OCI-LY7 (cell line): ENCODE measurements at regions not wholly inside any gene's neighbourhood (a gene's known extent, or its start where the extent isn't known, plus 50 kb on each side); places are given as distances from the start of the nearest gene placed in this dataset.

Experiments
- BruUV-seq: library from RNA; stranded (reverse); fragments of 400-500 nt; replicated peaks from 2 replicates; lab custom pipeline; 2021; lab: Mats Ljungman, UMichigan
- CTCF ChIA-PET: fragments of 300-600 bp; sonication (Branson Sonifier 250); formaldehyde crosslinking; loops from one replicate; lab custom pipeline; 2022; ENCODE audit warnings: antibody characterized with exemption; ENCODE audit not compliant: unreplicated experiment; lab: Charles Lee
- POLR2A ChIA-PET: fragments of 300-600 bp; sonication (Branson Sonifier 250); formaldehyde crosslinking; loops from one replicate; lab custom pipeline; 2022; ENCODE audit warnings: antibody characterized with exemption; lab: Charles Lee
- DNase-seq: peaks from one replicate; pipeline ENCODE4 v3.0.0-alpha.2; 2015; ENCODE audit warnings: low spot score
- H2AFZ ChIP-seq: fragments of 200-600 bp; sonication (generic), shearing (Covaris generic); 2 replicates; pipeline ENCODE4 v1.6.1; 2014; ENCODE audit warnings: mild to moderate bottlenecking, antibody characterized with exemption, low read length, moderate library complexity
- H3K27ac ChIP-seq: fragments of 200-600 bp; sonication (generic); 2 replicates; pipeline ENCODE4 v1.5.1; 2014; ENCODE audit warnings: mixed run types, low read depth, mild to moderate bottlenecking, moderate library complexity, low read length, inconsistent platforms; ENCODE audit not compliant: poor library complexity, severe bottlenecking
- H3K36me3 ChIP-seq: fragments of 200-600 bp; sonication (generic); 2 replicates; pipeline ENCODE4 v1.6.1; 2014; ENCODE audit warnings: mild to moderate bottlenecking, antibody characterized with exemption, low read length, moderate library complexity, mixed read lengths; ENCODE audit not compliant: insufficient read depth
- H3K4me1 ChIP-seq: fragments of 200-600 bp; sonication (generic); 2 replicates; pipeline ENCODE4 v1.5.1; 2014; ENCODE audit warnings: mild to moderate bottlenecking, low read length; ENCODE audit not compliant: insufficient read depth, poor library complexity, severe bottlenecking
- H3K4me2 ChIP-seq: fragments of 200-600 bp; sonication (generic); 2 replicates; pipeline ENCODE4 v1.6.1; 2014; ENCODE audit warnings: mild to moderate bottlenecking, low read length
- H3K4me3 ChIP-seq: fragments of 200-600 bp; sonication (generic); 2 replicates; pipeline ENCODE4 v1.5.1; 2014; ENCODE audit warnings: mild to moderate bottlenecking, low read depth, low read length; ENCODE audit not compliant: poor library complexity, severe bottlenecking
- H3K79me2 ChIP-seq: fragments of 200-600 bp; sonication (generic); 2 replicates; pipeline ENCODE4 v1.6.1; 2016; ENCODE audit warnings: low read depth, mild to moderate bottlenecking, low read length, moderate library complexity, mixed read lengths; ENCODE audit not compliant: insufficient read depth
- H3K9me2 ChIP-seq: fragments of 200-600 bp; sonication (generic); 2 replicates; pipeline ENCODE4 v1.6.1; 2016; ENCODE audit warnings: mild to moderate bottlenecking, low read length, mixed read lengths; ENCODE audit not compliant: insufficient read depth
- H3K9me3 ChIP-seq: fragments of 200-600 bp; sonication (generic); 2 replicates; pipeline ENCODE4 v1.6.1; 2014; ENCODE audit warnings: mild to moderate bottlenecking, mixed run types, low read length, mixed read lengths
- H4K20me1 ChIP-seq: fragments of 200-600 bp; sonication (generic); 2 replicates; pipeline ENCODE4 v1.6.1; 2014; ENCODE audit warnings: mild to moderate bottlenecking, antibody characterized with exemption, low read length, moderate library complexity, mixed read lengths; ENCODE audit not compliant: insufficient read depth
- CTCF ChIP-seq: fragments of 200-600 bp; sonication (generic); conservative IDR thresholded peaks from 2 replicates; pipeline ENCODE4 v1.5.1; 2014; ENCODE audit warnings: mild to moderate bottlenecking, antibody characterized with exemption, low read length, moderate library complexity, mixed read lengths
- EZH2phosphoT487 ChIP-seq: fragments of 200-600 bp; sonication (generic); IDR thresholded peaks from 2 replicates; pipeline ENCODE4 v1.6.1; 2018; ENCODE audit warnings: low read depth, borderline replicate concordance, mild to moderate bottlenecking, mixed run types, antibody characterized with exemption, low read length, moderate library complexity, mixed read lengths
- intact Hi-C: fragments of 100-400 bp; cut with micrococcal nuclease; formaldehyde crosslinking; loops from one replicate; pipeline ENCODE4 v1.10.0; 2022; ENCODE audit not compliant: unreplicated experiment

GRCh38 chr1:4265836-4266235 lies 365.8 kb upstream of the C1orf174 start:
- Histone ChIP-seq H3K27ac (no peak overlapping the region), H3K4me3 (no peak overlapping the region), H4K20me1 (no peaks in the 10 kb centered on the region), H3K4me1 (peaks cover 34% of the 10 kb centered on the region), H2AFZ (no peak overlapping the region), H3K9me3 (peaks cover 5% of the 10 kb centered on the region; the same call in 1 of the 2 replicates), H3K36me3 (no peaks in the 10 kb centered on the region), H3K79me2 (no peaks in the 10 kb centered on the region), H3K9me2 (no peaks in the 10 kb centered on the region), H3K4me2 (no peak overlapping the region)
- POLR2A ChIA-PET = no interaction called here
- no TSS peak for BruUV-seq
- CTCF ChIA-PET = no interaction called here
- intact Hi-C loops = no loop called here
- TF ChIP-seq CTCF = no peak
- no peak for TF ChIP-seq EZH2phosphoT487
- no peak for DNase-seq

GRCh38 chr1:4267381-4268261 lies 367.5 kb upstream of the C1orf174 start:
- ChIA-PET CTCF (interaction anchor here (0.5 kb wide), 1 partner anchor 1077 kb away, joined by 3 read pairs; no protein-coding TSS in a partner anchor), POLR2A (interaction anchor here (1.0 kb wide), 1 partner anchor 20 kb away, joined by 3 read pairs; no protein-coding TSS in a partner anchor)
- Histone ChIP-seq H3K36me3 (no peaks in the 10 kb centered on the region), H4K20me1 (no peaks in the 10 kb centered on the region), H3K9me3 (no peaks in the 10 kb centered on the region), H3K4me2 (peak overlapping the region; percentile 56), H3K9me2 (no peaks in the 10 kb centered on the region), H3K27ac (no peak overlapping the region), H3K4me1 (peaks cover 30% of the 10 kb centered on the region), H2AFZ (no peak overlapping the region), H3K4me3 (no peak overlapping the region), H3K79me2 (no peaks in the 10 kb centered on the region)
- TF ChIP-seq EZH2phosphoT487 (no peak), CTCF (no peak)
- BruUV-seq = no TSS peak
- DNase-seq = peak; percentile 83
- intact Hi-C loops = no loop called here
